Panc1 (cell line): ENCODE measurements at regions not wholly inside any gene's neighbourhood (a gene's known extent, or its start where the extent isn't known, plus 50 kb on each side); places are given as distances from the start of the nearest gene placed in this dataset.

Experiments
- ATAC-seq: fragments of 200-7000 bp; cut with Tn5 transposase; 2 replicates; pipeline ENCODE4 v1.9.1; 2020; ENCODE audit warnings: mild to moderate bottlenecking, moderate library complexity
- BruUV-seq: library from RNA; stranded (reverse); fragments of 400-500 nt; replicated peaks from 2 replicates; lab custom pipeline; 2021; lab: Mats Ljungman, UMichigan
- CTCF ChIA-PET: fragments of 300-600 bp; sonication (Branson Sonifier 250); formaldehyde crosslinking; loops from one replicate; lab custom pipeline; 2022; ENCODE audit warnings: antibody characterized with exemption; lab: Charles Lee
- POLR2A ChIA-PET: fragments of 300-600 bp; sonication (Branson Sonifier 250); formaldehyde crosslinking; loops from one replicate; lab custom pipeline; 2022; ENCODE audit warnings: antibody characterized with exemption; lab: Charles Lee
- DNase-seq: peaks from one replicate; pipeline ENCODE4 v3.0.0-alpha.2; 2010; ENCODE audit warnings: low read depth, low spot score
- H3K27ac ChIP-seq: 2 replicates; pipeline ENCODE4 v1.5.1; 2011; ENCODE audit warnings: mild to moderate bottlenecking, low read length, inconsistent platforms
- H3K27me3 ChIP-seq: fragments of 200-500 bp; sonication (Bioruptor generic); 2 replicates; pipeline ENCODE4 v1.6.0; 2014; ENCODE audit warnings: low read length, inconsistent platforms; ENCODE audit not compliant: control insufficient read depth, insufficient read depth
- H3K36me3 ChIP-seq: fragments of 200-500 bp; sonication (Bioruptor generic); 2 replicates; pipeline ENCODE4 v1.5.1; 2014; ENCODE audit warnings: inconsistent platforms, mild to moderate bottlenecking, low read length, moderate library complexity; ENCODE audit not compliant: control insufficient read depth, insufficient read depth
- H3K4me1 ChIP-seq: 2 replicates; pipeline ENCODE4 v1.5.1; 2011; ENCODE audit warnings: inconsistent platforms, mild to moderate bottlenecking, low read length, moderate library complexity; ENCODE audit not compliant: control insufficient read depth, insufficient read depth
- H3K4me3 ChIP-seq, 2 experiments: 2 replicates each; pipeline ENCODE4 v1.5.1; 2011 to 2012; ENCODE audit warnings: low read depth in 2 of 2, low read length in 2 of 2, mild to moderate bottlenecking in 2 of 2, inconsistent platforms in 1 of 2, moderate library complexity in 1 of 2
- H3K9me3 ChIP-seq: fragments of 200-500 bp; sonication (Bioruptor generic); 2 replicates; pipeline ENCODE4 v1.5.1; 2014; ENCODE audit warnings: low read depth, mild to moderate bottlenecking, inconsistent platforms, low read length, moderate library complexity; ENCODE audit not compliant: control insufficient read depth, insufficient read depth
- CTCF ChIP-seq: fragments of 450-650 bp; IDR thresholded peaks from 2 replicates; pipeline ENCODE4 v1.5.1; 2017; ENCODE audit warnings: mild to moderate bottlenecking
- POLR2AphosphoS5 ChIP-seq: IDR thresholded peaks from 2 replicates; pipeline ENCODE4 v1.6.1; 2012; ENCODE audit warnings: mild to moderate bottlenecking, low read depth, low read length, moderate library complexity
- REST ChIP-seq, 2 experiments: IDR thresholded peaks; 2 replicates each; pipeline ENCODE4 v1.6.1; 2011 to 2012; ENCODE audit warnings: low read depth in 2 of 2, control low read depth in 1 of 2, low read length in 1 of 2, mild to moderate bottlenecking in 1 of 2, moderate library complexity in 1 of 2; ENCODE audit not compliant: insufficient read depth in 1 of 2
- SIN3A ChIP-seq: IDR thresholded peaks from 2 replicates; pipeline ENCODE4 v1.6.1; 2012; ENCODE audit warnings: low read depth, mild to moderate bottlenecking, low read length, moderate library complexity, borderline replicate concordance; ENCODE audit not compliant: insufficient read depth
- TCF7L2 ChIP-seq: IDR thresholded peaks from 2 replicates; pipeline ENCODE4 v1.6.1; 2011; ENCODE audit warnings: mild to moderate bottlenecking, low read depth, low read length, inconsistent platforms
- in situ Hi-C: cut with HindIII; loops from 2 replicates; pipeline ENCODE4 v1.10.0; 2016; ENCODE audit warnings: low sequenced_read_pairs, low pct_unique_long_range_greater_than_20kb
- intact Hi-C: fragments of 100-400 bp; cut with micrococcal nuclease; formaldehyde crosslinking; loops from one replicate; pipeline ENCODE4 v1.10.0; 2022; ENCODE audit not compliant: unreplicated experiment

- Histone ChIP-seq H3K36me3 (no peaks in the 10 kb centered on the region), H3K4me1 (no peaks in the 10 kb centered on the region), H3K4me3 (no peak overlapping the region), H3K9me3 (no peaks in the 10 kb centered on the region), H3K27me3 (no peaks in the 10 kb centered on the region; the same call in 1 of the 2 replicates), H3K27ac (no peak overlapping the region)
- in situ Hi-C loops (no loop called here), intact Hi-C loops (no loop called here)
- ChIA-PET POLR2A (no interaction called here), CTCF (no interaction called here)
- DNase-seq (no peak), ATAC-seq (no peak)
- TF ChIP-seq POLR2AphosphoS5 (no peak), REST (IDR thresholded peaks at IDR 0.05; ENCODE audit: insufficient read depth in 1 of 2, low read depth in 2 of 2, low read length in 1 of 2) (no peak), TCF7L2 (no peak), SIN3A (no peak), CTCF (no peak)
- no TSS peak for BruUV-seq
Observed at GRCh38 chr10:78333362-78334143, 299.9 kb downstream of the RPS24 start.

GRCh38 chr10:78335371-78335690 is 301.7 kb downstream of the RPS24 start:
- no peak overlapping the region for H3K27ac ChIP-seq
- CTCF ChIA-PET: no interaction called here

More at GRCh38 chr10:78335371-78335690, 301.7 kb downstream of the RPS24 start:
- Histone ChIP-seq H3K9me3 (no peaks in the 10 kb centered on the region), H3K27me3 (no peaks in the 10 kb centered on the region; the same call in 1 of the 2 replicates), H3K36me3 (no peaks in the 10 kb centered on the region), H3K4me1 (no peaks in the 10 kb centered on the region), H3K4me3 (no peak overlapping the region)
- TF ChIP-seq POLR2AphosphoS5 (no peak), CTCF (no peak), SIN3A (no peak), TCF7L2 (no peak)
- ATAC-seq: no peak
- in situ Hi-C loops (no loop called here), intact Hi-C loops (no loop called here)
- DNase-seq: no peak
- POLR2A ChIA-PET: interaction anchor here (0.5 kb wide), 1 partner anchor 97 kb away, joined by 4 read pairs; no protein-coding TSS in a partner anchor
- no TSS peak for BruUV-seq
